GM19351 (cell line): ENCODE measurements at regions not wholly inside any gene's neighbourhood (a gene's known extent, or its start where the extent isn't known, plus 50 kb on each side); places are given as distances from the start of the nearest gene placed in this dataset.
A peak's percentile ranks its signal among the peaks of the same experiment; 100 is the strongest.

Source experiments
- ATAC-seq: cut with Tn5 transposase; IDR thresholded peaks from one replicate; pipeline ENCODE4 v1.9.1; 2021; ENCODE audit warnings: mild to moderate bottlenecking, moderate library complexity; ENCODE audit not compliant: unreplicated experiment

DNA sequence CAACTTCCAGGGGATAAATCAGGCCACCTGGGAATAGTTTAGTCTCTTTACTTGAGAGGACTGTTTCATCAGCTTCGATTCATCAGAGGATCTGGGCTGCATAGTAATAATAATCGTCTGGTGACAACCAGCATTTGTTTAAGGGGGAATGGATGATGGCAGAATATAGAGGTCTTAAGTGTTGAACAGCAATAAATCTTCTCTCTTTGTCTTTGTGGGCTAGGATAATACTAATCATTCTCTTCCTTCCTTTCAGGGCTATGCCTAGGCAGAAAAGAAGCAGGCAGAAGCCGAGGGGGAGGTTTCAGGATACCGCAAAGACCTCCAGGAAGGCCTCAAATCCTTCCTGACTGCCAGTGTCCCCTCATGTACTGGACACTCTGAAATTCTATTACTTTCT, 150.4 kb upstream of the GAREM1 start:
- ATAC-seq, result no peak

GRCh38 chr18:32618546-32618945, 147.9 kb upstream of the GAREM1 start:
- no peak for ATAC-seq

- ATAC-seq, result no peak
Measured at GRCh38 chr18:32613821-32614220, 143.1 kb upstream of the GAREM1 start.

DNA sequence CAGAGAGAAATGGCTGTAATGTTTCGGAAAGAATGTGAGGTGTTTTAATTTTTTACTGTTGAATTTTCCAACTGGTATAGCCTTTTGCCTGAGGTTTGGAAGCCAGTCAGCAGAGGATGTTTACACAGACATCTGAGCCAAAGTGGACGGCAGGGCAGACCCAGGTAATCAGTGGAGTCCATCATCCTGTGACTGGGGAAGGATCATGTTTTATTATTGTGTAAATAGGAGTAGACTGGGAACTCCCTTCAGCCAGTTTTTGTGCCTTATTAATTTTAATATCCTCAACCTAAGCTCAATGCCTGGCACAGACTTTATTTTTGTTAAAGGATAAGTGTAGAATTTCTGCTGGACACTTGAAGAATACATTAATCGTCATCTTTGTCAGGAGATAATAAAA, 142.0 kb upstream of the GAREM1 start:
- ATAC-seq, result no peak

DNA sequence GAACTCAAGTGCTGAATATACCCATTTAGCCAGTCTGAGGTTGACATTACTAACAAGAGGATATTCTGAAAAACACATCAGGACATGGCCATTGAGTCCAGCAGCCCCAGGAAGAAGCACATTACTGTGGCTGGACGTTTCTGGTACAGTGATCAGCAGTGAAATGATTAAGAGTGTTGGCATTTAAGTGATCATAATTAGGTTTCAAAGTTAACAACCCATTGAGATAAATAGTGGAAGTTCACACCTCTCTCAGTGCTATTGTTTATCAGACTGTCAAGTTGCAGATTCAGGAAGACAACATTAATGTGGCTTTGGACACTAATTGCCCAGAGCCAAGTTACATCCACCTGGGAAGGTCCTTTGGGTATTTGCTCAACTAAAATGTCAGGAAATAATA, 139.5 kb upstream of the GAREM1 start:
- no peak for ATAC-seq

GRCh38 chr18:32607816-32608215, 137.1 kb upstream of the GAREM1 start:
- ATAC-seq, result no peak

- ATAC-seq, result peak; percentile 85
Measured at GRCh38 chr18:32598144-32598543, 127.5 kb upstream of the GAREM1 start.

DNA sequence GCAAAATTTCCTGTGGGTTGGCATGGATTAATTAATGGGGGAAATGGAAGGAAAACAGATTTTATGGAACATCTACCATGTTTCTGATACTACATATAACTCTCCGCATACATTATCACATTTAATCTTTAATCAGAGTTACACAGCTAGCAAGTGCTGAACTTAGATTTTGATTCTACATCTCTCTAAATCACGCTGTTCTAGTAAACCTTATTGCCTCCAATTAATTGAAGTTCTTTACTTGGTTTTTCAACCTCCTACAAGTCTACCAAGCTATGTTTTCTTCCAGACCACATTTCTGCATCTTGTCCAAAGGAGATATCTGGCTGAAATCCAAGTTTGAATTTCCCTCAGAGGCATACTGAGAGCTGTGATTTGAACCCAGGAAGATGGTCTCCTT, 125.8 kb upstream of the GAREM1 start:
- ATAC-seq, result no peak

GRCh38 chr18:32595832-32596231, 125.2 kb upstream of the GAREM1 start:
- ATAC-seq, result no peak

DNA sequence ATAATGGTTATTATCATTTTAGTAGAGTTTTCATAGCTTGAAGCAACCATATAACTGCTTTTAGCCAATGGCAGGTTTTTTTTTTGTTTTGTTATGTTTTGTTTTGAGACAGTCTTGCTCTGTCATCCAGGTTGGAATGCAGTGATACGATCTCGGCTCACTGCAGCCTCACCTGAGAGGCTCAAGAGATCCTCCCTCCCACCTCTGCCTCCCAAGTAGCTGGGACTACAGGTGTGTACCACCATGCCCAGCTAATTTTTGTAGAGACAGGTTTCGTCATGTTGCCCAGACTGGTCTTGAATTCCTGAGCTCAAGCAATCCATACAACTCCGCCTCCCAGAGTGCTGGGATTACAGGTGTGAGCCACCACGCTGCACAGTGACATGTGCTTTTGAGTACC, 117.5 kb upstream of the GAREM1 start:
- no peak for ATAC-seq

- ATAC-seq, result no peak
Measured at GRCh38 chr18:32583431-32583830, 112.7 kb upstream of the GAREM1 start.

DNA sequence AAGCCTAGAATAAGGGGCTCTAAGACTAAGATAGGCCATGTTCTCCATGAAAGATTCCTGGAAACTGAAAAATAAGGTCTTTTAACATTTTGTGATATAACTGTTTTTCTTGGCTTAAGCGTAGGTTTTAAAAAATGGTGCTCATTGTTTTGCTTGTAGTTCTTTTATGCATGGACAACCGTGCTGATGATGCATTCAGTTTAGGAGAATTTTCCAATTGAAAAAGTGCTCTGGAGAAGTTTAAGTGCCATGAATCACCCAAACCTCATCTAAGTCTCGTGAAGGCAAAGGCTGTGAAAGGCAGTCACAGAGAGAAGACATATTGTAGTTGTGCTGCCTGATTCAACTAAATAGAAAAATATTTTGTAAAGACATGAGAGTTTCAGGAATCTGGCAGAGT, 111.8 kb upstream of the GAREM1 start:
- no peak for ATAC-seq

DNA sequence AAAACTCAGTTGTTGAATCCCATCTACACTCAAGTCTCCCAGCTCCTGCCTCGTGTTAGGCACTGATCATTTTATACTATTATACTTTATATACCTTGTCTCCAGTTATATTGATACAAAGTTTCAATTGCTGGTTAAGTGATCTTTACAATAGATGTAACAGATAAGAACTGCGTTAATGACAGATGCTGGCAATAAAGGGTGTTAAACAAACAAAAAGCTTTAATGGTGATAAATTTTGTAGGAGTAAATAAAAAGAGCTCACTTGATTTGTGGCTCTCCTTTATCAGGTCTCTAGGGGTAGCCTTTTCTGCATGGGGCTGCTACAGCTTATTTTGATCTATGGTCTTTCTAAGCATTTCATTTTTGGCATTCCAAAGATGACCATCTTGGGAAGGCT, 106.9 kb upstream of the GAREM1 start:
- ATAC-seq, result no peak

DNA sequence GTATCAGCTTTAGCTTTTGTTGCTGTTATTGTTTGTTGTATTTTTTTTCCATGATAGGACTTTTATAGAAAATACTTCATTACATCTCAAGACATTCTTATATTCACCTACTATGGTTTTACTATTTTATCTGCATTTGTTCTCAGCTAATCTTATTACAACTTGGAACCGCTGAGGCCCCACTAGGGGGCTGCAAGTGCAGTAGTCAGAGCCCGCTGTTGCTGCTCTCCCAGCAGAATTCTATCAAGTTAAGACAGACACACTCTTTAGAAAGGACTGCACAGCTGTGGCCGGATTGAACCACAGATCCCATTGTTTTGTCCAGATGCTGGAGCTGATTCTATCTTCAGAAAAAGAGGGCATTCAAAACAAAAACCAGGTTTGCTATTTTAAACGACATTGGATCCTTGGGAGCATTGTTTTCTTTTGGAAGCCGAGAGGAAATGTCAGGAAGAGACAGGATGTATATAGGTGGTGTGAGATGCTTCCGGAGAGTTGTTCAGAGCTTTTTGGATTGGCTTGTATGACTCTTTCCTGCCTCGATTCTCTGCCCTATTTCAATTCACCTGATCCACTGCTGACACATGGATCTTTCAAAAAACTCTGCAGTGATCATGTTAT, 105.7 kb upstream of the GAREM1 start:
- peak; percentile 60 for ATAC-seq

- no peak for ATAC-seq
Measured at GRCh38 chr18:32566960-32567359, 96.3 kb upstream of the GAREM1 start.

DNA sequence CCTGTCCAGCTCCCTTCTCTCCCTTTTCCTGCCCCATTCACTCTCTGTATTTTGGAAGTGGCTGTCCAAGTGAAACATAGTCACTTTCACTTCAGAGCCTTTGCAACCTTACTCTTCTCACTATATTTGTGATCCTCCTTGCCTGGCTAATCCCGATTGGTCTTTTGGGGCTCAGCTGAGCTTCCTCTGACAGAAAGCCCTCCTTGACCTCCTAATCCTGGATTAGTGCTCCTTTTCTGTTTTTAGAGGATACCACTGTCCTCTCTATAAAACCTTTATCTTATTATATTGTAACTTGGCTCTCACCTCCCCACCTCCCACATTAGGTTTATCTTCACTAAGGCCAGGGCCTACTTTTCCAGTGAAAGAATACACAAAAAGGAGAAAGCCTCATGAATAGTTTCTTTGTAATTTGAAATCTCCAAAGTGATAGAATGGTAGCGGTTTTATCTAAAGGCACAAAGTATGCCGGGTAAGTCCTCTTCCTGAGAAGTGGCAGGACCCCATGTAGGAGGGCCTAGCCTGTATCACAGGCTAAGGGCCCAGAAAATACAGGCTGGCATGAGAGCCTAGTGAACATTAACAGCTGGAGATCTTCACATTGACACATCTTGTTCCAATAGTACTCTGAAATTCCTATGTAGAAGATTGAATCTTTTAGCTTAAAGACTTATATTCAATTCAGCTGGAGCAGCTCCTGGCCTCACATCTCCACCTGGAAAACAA, 83.1 kb upstream of the GAREM1 start:
- no peak for ATAC-seq

GRCh38 chr18:32553174-32553573, 82.5 kb upstream of the GAREM1 start:
- no peak for ATAC-seq

- peak; percentile 88 for ATAC-seq
Measured at GRCh38 chr18:32552421-32553030, 81.8 kb upstream of the GAREM1 start.

DNA sequence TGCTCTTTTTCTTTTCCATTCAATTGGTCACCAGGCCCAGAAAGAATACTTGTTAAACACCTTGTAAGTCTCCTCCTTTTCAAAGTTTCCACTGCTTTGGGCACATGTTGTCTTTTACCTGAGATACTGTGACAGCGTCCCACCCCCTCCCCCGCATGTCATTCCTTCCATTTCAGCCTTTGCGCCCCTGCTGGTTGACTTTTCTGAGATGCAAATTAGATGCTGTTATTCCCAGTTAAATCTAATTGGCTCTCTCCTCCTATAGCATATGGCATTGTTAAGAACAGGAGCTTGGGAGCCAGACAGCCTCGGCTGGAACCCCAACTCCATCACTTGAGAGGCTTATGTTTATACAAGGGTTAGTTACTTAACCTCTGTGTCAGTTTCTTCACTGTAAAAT, 80.3 kb upstream of the GAREM1 start:
- ATAC-seq, result no peak

- peak; percentile 89 for ATAC-seq
Measured at GRCh38 chr18:32549248-32550110, 78.8 kb upstream of the GAREM1 start.

DNA sequence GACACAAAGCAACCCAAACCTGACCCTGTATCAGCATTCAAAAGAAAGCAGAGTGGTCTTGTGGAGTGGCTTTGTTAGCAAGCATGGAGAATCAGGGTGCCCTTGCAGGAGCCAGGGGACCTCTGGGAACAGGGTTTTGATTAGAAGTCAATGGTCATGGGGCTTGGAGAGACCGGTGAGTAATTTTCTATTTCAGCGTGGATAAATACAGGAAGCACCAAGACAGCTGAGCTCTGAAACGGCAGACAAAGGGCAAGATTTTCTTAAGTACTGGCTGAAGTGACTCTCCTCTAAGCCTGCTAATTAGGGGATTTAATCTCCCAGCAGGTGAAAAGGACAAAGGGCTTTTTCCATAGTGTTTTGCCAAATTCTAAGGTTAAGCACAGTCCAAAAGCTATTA, 78.0 kb upstream of the GAREM1 start:
- no peak for ATAC-seq
